Mucosa of gallbladder (tissue), 1 donor: ENCODE measurements at regions not wholly inside any gene's neighbourhood (a gene's known extent, or its start where the extent isn't known, plus 50 kb on each side); places are given as distances from the start of the nearest gene placed in this dataset.
"Not testable (repeated sequence)": the region's sequence is repeated elsewhere in the genome, so short reads cannot be mapped to it uniquely, and the experiment has no call there.

Experiments used
- DNase-seq: peaks from one replicate; pipeline ENCODE4 v3.0.0-alpha.2; 2020; ENCODE audit warnings: low spot score
- donor health status: DM: no; HTN: no; CAD: no.

DNA sequence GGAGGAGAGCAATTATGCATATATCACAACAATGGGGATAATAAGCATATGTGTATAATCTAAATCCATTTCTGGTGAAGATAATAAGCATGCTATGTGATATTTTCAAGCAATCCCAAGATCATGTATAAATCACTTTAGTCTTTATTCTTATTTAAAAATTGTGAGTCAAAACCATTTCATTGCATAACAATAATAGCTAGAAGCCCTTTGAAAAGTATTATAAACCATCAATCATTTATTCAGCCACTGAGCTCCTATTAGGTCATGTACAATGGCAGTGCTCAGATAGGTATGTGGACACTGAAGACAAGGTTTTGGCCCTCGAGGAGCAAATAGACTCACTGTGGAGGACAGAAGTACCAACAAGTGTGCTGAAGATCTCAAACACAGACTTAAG lies 113.1 kb downstream of the CDCA7 start:
- DNase-seq = no peak

DNA sequence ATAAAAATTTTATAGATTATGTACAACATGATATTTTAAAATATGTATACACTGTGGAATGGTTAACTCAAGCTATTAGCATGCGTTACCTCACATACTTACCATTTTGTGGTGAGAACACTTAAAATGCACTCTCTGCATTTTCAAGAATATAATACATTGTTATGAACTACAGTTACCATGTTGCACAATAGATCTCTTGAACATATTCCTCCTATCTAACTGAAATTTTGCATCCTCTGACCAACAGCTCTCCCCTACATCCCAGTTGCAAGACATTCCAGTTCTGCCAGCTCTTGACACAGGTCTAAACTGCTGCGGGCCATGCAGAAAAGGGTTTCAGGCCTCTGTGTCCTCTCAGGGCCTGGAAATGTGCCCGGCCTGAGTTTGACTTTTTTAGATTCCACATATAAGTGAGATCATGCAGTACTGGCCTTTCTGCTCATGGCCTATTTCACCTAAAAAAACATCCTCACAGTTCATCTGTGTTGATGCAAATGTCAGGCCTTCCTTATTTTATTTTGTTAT lies 113.7 kb downstream of the CDCA7 start:
- no peak for DNase-seq

DNA sequence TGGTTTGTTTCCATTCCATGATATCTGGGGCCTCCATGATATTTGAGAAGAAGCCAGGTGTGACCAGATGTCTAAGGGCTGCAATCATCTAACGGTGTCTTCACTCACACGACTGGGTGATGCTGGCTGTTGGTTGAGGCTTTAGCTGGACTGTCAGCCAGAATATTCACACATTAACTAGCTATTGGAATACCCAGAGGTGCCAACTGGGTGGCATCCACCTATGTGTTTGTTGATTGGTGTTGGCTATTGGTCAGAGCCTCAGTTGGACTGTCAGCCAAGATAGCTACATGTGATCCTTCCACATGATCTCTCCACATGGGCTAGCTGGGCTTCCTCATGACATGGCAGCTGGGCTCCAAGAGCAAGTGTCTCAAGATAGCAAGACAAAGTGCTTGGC lies 117.4 kb downstream of the CDCA7 start:
- no peak for DNase-seq

DNA sequence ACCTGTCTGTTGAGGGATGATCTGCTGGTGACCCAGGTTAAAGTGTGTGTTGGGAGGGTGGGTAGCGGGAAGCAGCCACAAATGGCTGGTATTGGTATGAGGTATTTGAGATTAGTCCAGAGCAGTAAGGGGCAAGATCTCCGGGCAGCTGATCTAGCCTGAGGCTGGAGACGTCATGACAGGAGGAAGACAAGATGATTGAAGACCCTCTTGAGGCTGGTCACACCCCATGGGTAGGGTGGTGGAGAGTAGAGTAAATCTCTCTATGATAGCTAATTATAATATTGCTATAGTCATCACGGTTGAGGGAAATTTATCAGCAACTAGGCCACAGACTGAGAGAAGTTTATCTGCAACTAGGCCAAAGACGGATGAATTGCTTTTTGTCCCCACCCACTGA lies 128.5 kb downstream of the CDCA7 start:
- DNase-seq = no peak

DNA sequence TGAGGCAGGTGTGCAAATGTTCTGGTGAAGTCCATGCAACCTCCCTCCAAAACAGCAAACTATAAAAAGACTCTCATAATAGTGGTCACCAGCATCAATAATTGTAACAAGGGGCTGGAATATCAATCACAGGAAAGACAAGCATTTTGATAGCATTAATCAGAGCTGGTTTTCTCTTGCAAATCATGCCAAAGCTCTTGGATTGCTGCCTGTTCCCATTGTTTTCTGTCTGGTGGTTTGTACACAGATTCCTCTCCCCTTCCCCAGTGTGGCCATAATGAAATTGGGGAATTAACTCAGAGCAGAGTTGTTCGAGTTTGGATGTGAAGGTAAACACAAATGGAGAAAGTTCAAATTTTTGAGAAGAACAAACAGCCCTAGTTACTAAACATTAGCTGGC lies 134.2 kb downstream of the CDCA7 start:
- no peak for DNase-seq

DNA sequence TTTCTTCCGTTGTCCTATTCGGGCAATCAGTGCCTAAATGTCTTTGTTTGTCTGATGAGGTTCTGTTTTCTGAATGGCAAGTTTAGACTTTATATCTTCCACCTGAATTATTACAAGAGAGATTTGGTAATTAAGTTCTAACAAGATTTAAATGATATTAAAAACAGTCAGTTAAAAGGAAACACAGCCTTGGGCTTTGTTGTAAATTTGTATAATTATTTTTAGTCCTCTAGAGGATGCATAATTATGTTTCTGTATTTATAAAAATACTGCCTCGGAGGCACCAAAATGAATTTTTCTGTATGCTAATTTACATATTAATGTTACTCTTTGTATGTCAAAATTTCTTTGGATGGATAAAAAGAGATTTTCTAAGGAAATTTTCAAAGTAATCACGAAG lies 136.7 kb downstream of the CDCA7 start:
- no peak for DNase-seq

DNA sequence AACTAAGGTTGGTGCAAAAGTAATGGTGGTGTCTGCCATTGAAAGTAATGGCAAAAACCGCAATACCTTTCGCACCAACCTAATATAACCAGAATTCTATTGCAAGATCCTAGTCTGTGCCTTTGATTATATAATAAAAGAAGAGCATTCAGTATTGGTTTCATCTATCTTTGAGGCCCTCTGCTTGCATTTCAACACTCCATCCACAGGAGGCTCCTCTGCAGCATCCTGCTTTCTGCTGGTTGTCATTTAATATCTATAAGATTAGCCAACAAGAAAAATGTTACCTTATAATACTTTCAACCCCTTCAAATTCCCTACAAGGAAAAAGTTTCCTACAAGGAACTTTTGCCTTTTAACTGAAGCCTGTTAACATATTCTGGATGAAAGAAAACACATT lies 139.2 kb downstream of the CDCA7 start:
- no peak for DNase-seq

DNA sequence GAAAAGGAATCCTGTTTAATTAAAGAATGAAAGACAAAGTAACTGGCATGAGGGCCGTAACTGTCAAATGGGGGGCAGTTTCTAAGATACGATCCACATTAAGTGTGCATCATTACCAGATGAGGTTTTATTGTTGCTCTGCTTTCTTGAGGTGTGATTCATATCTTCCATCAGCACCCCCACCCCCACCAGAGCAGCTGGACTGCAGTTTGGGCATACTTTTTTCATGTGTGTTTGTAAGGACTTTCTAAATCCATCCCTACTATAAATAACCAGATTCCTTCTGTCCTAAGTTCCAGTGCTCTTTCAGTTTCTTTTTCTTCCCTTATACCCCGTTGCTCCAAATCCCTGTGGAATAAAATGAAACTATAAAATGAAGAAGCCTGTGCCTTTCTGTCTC lies 142.1 kb downstream of the CDCA7 start:
- DNase-seq = no peak

DNA sequence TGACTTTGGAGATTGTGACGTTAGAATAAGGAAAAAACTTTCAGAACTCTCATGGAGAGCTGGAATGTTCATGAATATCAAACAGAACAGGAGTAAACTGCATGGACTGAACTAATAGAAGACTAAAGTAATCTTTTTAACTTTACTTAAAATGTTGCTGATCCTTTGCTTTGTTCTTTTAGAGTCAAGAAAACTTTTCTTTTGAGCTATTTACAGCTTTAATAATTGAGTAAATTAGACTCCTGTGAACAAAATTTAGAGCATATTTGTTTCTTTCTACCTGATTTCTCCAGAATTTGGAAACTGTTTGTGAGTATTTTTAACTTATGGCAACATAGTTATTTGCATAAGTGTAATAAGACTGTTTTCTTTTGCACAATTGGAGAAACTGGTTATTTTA lies 146.3 kb downstream of the CDCA7 start:
- DNase-seq = no peak

DNA sequence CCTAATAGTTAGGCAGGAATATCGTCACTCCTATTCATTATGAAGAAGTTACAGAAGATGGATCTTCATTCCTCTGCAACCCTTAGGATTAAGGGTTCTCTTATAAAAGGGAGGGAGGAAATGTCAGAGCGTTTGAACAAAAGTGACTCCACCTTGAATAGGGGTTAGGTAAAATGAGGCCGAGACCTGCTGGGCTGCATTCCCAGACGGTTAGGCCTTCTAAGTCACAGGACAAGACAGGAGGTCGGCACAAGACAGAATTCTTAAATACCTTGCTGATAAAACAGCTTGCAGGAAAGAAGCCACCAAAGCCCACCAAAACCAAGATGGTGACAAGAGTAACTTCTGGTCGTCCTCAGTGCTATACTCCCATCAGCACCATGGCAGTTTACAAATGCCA lies 147.6 kb downstream of the CDCA7 start:
- DNase-seq = no peak

DNA sequence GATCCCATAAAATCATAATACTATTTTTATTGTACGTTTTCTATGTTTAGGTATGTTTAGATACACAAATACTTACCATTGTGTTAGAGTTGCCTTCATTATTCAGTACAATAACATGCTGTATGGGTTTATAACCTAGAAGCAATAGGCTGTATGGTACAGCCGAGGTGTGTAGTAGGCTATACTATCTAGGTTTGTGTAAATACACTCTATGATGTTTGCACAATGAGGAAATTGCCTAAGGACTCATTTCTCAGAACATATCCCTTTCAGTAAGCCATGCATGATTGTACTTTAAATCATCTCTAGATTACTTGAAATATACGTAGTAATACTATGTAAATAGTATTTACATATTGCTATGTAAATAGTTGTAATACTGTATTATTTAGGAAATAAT lies 156.7 kb downstream of the CDCA7 start:
- no peak for DNase-seq

DNA sequence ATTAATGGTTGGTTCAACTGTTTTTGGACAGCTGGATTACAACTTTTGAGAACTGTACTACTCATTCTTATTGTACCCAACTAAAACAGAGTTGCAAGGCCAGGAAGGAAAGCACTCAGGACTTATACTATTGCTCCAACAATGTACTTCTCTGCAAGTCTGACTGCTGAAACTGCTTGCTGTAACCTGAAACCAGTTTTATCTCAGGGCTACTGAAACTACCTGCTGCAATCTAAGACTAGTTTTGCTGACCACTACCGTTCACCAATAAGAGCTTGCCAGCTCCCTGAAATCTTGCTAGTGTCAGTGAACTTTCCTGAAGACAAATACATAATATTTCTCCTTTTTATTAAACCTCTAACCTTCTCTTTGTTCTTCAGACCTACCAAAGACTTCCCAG lies 157.3 kb downstream of the CDCA7 start:
- no peak for DNase-seq

DNA sequence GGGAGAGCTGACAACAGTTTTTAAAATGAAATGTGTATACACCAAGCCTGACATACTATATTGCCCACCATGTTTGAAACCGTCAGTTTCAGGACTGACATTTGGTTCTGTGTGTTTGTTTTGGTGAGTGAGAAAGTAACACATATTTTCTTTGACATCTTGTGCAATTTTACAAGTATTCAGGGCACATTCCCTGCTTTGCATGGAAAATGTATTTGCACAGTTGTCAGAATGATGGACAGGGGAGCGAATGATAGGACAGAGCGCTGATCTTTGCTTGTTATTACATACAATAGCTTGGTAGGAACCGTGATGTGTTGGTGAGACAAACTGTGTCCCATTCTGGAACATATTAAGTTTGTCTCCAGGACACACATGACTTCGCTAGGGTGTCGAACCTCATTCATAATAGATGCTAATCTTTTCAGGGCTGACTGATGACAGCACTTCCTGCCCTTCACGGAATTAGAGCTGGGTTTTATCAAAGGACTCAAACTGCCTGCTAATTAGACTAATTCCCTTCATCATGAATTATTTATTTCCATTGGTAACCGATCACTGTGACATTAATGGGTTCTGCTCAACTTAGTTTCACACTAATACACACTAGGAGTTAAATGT lies 158.5 kb downstream of the CDCA7 start:
- DNase-seq = no peak

DNA sequence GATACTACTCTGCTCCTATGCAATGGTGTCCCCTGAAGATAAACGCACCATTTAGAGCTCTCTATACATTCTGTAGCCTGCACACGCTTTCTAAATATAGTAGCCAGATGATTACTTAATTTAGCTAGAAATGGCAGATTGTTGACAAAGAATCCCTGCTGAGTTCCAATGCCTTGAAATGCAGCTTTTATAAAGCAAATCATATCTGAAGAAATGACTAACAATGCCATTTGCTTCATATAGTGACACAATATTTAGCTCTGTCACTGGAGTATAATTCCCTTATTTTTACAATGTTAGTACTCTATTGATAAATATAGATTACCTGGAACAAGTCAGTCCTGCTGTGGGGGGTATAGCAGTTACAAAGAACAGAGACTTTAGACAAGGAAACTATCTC lies 166.2 kb downstream of the CDCA7 start:
- no peak for DNase-seq

DNA sequence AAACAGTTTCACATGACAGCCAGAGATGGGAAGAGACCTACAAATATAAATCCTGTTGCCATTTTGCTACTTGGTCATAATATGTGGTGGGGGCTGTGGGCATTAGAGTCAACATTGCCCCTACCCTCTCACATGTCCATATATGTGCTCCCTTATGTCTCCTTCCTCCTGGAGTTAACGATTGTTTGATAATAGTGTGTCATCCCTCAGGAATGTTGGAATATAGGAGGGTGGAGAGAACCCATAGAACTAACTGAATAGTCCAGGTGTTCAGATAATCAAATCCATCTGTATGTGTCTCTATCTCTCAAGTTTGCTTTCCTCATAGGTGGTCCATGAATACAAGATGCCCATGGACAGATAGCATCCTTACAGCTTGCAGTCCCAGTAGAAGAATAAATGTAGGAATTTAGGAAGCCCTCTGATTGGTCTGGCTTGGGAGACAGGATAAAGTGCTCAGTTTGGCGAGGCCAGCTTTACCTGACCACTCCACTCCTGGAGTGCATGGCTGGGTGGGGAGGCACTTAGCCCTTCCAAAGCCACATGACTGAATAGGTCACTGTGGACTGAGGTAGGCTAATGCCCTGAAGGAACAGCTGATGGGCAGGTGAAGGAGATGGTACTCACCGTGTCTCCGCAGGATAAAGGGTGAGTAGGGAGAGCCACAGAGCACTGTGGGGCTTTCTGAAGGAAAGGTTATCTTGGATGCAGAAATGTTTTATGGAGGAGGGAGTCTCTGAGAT lies 166.9 kb downstream of the CDCA7 start:
- no peak for DNase-seq

DNA sequence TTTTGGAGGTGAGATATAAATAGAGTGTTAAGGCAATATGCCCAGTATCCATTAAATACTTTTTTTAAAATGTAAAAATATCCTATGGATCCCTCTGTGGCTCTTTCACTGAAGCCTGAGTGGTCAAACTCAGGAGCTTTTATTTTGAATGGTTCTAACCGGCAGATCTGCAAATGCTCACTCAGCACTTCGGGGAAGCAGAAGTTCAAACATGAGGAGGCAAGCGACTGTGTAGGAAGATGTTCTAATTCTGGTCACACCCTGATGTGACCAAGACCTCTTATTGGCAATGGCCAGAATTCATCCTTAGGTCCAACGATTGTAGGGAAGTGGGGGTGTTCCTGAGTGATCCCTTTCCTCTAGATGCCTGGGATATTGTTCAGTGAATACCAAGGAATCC lies 168.8 kb downstream of the CDCA7 start:
- DNase-seq = no peak

DNA sequence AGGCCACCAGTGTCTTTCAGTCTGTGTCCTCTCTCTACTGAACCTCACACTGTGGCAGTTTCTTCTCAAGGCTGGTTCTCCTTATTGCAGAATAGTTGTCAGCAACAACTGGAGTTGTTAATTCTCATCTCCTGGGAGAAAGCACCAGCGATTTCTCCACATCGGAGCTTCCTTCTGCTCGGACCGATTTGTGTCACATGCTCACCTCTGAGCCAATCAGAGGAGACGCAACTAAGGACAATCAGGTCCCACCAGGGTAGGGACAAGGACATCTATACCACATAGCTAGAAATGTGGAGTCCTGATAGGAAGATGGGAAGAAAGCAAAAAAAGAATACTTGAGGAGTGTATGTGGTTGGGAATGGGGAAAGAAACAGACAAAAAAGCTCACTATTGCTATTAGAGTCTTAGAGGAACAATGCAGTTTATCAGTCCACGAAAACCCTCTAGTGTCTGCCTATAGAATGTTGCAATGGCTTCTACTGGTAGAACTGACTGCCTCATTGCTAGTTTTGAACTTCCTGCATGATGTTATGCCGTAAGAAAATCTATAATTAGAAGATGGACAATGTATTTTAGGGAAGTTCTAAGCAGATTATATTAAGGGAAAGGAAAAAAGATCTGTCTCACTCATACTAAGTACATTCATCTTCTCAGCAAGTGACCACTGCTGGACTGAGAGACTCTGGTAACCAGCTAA lies 169.7 kb downstream of the CDCA7 start:
- DNase-seq = no peak

DNA sequence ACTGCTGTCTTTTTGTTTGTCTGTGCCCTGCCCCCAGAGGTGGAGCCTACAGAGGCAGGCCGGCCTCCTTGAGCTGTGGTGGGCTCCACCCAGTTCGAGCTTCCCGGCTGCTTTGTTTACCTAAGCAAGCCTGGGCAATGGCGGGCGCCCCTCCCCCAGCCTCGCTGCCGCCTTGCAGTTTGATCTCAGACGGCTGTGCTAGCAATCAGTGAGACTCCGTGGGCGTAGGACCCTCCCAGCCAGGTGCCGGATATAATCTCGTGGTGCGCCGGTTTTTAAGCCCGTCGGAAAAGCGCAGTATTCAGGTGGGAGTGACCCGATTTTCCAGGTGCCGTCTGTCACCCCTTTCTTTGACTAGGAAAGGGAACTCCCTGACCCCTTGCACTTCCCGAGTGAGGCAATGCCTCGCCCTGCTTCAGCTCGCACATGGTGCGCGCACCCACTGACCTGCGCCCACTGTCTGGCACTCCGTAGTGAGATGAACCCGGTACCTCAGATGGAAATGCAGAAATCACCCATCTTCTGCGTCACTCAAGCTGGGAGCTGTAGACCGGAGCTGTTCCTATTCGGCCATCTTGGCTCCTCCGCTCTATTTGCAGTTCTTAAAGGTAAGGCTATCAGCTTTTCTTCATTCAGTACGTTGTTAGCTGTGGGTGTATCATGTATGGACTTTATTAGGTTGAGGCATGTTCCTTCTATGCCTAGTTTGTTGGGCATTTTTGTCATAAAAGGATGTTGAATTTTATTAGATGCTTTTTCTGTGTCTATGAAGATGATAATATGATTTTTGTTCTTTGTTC lies 178.3 kb downstream of the CDCA7 start:
- not testable (repeated sequence) for DNase-seq

DNA sequence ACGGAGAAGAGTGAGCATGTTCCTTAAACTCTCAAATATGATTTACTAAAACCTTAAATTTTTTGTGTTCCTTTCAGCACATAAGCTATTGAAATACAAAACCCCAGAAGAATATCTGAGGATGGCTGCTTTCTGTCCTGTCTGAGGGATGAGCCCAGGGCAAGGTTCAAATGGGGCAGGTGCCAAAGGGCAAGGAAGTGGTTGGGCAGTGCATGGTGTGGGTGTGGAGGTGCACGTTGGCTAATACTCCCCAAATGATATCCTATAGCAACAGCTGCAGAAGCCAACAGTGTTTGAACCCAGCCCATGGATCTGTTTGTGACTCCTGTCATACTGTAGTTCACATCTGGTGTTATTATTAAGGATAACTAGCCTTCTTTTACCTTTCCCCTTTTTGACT lies 183.0 kb downstream of the CDCA7 start:
- DNase-seq = no peak

DNA sequence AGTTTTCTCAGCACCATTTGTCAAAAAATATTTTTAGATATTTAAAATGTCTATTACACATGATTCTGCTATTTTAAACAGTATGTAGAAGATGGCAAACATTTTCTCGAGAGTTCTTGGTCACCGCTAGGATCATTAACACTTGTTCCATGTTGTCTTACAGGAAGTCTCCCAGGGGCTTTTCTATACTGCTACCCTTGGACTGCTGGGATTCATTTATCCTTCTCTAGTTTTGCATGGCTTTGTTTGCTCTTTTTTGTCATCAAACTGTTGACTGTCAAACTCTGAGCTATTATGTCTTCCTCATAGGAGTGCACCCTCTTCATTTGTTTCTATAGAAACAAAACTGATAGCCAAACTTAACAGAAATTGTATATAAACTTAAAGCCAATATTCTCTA lies 184.9 kb downstream of the CDCA7 start:
- no peak for DNase-seq

DNA sequence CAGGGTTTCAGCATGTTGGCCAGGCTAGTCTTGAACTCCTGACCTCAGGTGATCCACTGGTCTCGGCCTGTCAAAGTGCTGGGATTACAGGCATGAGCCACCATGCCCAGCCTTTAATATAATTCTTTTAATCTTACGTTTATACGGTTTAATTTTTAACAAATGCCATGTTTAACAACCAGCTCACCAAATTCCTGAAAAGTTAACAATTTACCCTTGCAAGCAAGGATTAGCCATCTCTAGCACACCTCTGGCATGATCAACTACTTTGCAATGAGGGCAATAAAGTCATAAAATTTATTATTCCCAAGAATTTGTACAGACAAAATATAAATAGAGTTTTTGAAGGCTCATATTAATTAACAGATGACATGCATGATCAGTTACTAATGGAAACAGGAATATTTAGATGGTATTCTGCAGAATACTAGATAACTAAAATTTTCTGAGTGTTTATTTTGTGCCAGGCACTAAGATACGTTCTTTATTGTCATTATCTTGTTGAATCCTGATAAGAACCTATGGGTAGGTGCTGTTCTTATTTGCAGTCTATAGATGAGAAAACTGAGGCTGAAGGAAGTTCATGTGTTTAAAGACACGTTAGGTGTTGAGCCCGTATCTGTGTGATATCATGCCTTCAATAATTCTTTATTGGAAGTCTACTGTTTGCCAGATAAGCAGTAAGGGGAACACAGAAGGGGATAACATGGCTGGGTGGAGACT lies 190.1 kb downstream of the CDCA7 start:
- no peak for DNase-seq

DNA sequence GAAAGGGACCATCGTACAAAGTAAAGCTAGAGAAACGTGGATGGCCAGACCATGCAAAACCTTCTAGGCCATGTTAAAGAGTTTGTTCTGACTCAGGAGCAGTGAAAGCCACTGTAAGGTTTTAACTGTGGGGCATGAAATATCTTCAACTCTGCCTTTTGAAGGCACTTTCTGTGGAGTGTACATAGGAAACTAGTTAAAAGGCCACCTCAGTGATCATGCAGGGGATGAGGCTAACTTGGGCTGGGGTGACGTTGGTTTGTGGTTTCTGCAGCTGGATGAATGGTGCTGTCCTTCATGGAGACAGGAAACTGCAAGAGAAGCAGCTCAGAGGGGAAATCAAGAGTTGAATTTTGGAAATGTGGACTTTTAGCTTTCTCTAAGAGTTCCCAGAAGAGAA lies 190.7 kb downstream of the CDCA7 start:
- DNase-seq = no peak
